ENCODE measurements at regions not wholly inside any gene's neighbourhood (a gene's known extent, or its start where the extent isn't known, plus 50 kb on each side); places are given as distances from the start of the nearest gene placed in this dataset.

DNA sequence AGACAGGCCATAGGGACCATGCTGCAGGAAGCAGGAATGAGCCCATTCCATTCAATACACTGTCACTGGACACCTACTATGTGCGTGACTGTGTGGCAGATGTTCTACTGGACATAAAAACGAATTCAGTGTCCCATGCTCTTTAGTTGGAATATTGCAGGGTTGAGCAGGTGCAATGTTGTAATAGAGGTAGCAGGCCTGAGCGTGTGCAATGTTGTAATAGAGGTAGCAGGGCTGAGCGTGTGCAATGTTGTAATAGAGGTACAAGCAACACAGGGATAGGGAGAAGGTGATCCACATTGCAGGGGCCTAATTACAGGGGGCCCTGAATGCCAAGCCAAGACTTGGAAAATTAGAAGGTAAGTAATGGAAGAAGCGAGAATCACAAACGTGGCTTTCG is 261.4 kb upstream of the HES1 start:
- DNase-seq (ENCODE audit: low spot score): no peak

DNA sequence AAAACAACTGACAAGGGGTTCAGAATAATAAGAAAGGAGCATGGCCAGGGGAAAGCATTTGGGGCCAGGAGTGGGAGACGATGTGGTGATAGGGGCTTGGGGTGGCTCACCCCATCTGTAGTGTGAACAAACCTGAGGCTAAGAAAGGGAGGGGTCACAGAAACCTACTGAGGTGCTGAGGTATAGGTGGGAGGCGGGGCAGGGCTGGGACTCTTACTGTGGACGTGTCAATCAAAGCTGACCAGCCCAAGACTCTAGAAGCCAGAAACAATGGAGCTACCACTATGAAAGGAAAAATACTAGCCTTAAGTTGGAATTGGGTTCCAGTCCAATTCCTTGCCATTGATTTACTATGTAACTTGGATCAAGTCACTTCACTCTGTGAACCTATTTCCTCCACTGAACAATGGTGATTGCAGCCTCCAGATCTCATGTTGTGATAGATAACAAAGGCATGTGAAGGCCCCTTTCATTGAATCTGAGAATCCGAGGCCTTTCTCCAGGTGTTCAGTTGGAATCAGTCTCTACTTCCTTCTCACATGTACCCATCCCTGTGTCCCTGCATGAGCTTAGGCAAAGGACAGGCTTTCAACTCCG is 260.9 kb upstream of the HES1 start:
- no peak for DNase-seq (ENCODE audit: low spot score)

DNA sequence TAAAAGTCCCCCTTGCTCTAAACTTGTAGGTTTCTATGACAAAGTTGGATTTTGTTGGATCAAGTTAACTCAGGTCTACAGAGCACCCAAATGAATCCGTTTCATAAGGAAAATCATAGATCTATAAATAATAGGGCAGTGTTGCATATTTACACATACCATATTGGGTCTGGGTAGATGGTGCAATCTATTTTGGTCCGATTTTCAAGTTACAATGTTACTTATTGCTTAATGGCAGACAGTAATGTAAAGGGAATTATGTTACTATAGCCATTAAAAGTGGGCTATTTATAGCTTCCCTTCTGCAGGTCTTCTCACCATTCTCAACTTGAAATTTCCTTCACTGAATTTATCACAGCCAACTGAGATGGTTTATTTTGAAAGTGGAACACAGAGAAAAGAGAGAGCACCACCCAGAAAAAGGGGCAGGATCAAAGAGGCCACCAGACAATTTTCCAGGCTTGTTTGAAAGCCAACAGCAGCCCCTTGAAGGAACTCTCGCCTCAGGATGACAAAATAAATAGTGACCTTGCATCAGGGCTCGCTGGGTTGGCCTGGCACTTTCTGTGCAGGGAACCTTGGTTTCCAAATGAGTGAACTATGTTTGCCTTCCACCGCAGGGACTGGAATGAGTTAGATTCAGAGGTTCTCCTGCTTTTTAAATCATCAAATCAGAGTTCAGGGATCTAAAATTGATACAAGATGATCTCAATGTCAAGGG is 260.2 kb upstream of the HES1 start:
- no peak for DNase-seq (ENCODE audit: low spot score)

DNA sequence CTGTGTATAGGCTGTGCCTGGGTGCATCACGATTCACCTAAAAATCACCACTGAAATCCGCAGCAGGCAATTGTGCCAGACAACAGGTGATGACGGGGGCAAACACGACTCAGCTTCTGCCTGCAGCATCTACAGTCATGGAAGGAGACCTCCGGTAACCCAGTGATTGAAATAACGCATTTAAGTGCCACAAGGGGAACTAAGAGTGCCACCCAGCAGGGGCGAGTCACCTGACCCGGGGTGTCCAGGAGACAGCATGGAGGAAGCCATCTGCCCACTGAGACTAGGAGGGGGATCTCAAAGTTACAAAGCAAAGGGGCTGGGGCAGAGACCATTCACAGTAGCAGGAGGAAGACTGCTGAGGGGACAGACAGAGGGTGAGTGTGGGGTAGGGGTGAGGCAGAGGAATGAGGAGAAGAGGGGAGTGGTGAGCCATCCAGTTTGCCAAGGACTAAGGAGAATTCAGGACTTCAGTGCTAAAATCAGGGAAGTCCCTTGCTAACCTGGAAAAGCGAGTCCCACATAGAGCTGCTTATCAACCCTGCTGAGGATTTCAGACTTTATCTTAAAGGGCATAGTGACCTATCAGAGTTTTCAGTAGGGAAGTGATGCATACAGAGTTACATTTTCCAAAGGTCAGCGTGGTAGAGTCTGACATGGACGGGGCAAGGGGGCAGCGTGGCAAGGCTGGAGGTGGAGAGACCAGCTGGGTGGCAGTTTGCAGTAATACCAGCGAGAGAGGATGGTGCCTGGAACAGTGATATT is 256.7 kb upstream of the HES1 start:
- DNase-seq (ENCODE audit: low spot score): no peak

DNA sequence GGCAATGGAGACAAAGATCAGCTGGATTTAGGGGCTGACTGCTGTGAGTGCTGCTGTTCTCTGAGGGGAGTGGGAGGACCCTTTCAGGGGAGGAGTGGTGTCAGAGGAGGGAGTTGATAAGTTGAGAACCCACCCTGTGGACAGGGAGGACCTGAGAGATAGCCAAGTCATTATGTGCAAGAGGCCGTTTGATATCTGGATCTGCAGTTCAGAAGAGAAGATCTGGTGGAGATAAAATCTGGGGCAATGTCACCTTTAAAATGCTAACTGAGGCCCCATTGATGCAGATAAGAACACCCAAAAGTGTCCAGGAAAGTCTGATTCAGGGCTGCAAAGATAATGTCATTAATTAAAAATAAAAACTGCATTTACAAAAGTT is 256.1 kb upstream of the HES1 start:
- no peak for DNase-seq (ENCODE audit: low spot score)

DNA sequence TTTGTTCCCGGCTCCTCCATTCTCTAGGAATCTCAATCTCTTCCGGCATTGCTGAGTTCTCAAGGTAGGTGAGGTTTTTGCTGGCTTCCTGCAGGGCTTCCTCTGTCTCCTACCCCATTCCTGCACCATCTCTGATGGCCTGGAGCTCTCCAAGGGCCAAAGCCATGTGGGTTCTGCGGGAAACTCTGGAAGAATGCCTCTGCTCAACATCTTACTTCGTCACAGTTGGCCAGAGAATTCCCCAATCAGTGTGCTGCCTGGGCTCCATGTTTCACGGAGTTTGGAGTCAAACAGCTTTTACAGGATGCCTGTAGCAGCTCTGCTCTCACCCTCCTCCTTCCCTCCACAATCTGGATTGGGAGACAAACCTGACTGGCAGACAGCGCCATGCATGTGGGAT is 253.9 kb upstream of the HES1 start:
- no peak for DNase-seq (ENCODE audit: low spot score)

DNA sequence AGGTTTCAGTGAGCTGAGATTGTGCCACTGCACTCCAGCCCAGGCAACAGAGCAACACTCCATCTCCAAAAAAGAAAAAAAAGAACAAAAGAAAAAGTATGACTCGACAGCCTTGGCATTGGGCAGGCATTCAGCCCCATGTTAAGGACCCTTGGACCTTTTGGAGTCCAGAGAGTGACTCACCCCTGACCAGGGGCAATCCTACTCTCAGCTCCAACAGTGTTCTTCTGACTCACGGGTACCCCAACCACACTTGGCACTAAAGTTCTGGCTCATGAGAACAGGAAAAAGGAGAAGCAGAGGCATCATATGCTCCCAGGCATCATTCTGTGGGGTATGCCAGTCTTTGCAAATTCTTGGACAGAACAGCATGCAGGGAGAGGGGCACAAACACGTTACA is 252.4 kb upstream of the HES1 start:
- no peak for DNase-seq (ENCODE audit: low spot score)

DNA sequence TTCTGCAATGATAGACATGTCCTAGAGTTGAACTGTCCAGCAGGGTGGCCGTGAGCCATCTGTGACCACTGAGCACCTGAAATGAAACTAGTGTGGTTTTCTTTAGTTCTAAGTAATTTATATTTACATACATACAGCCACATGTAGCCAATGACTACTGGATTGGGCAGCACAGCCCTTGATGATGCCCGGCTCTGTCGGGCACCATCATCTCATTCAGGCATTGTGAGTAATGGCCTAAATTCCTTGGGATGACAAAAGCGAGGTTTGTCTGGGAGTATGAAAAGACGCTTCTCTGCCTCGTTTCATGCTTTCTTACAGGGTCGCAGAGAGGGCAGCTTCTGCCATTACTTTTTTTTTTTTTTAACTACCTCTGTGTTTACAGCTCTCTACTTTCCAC is 251.9 kb upstream of the HES1 start:
- no peak for DNase-seq (ENCODE audit: low spot score)

DNA sequence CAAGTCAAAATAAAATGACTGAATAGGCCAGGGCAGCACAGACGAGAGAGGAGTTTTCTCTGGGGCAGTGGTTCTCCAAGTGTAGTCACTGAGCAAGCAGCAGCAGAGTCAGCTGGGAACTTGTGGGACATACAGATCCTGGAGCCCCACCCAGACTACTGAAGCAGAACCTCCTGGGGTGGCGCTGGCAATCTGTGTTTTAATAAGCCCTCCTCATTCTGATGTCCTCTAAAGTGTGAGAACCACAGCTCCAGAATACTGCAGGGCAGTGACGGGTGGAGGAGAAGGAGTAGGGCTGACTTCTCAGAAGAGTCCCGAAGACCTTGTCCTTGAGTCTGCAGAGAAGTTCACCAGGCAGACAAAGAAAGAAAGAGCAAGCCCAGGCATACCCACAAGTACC is 251.3 kb upstream of the HES1 start:
- no peak for DNase-seq (ENCODE audit: low spot score)

DNA sequence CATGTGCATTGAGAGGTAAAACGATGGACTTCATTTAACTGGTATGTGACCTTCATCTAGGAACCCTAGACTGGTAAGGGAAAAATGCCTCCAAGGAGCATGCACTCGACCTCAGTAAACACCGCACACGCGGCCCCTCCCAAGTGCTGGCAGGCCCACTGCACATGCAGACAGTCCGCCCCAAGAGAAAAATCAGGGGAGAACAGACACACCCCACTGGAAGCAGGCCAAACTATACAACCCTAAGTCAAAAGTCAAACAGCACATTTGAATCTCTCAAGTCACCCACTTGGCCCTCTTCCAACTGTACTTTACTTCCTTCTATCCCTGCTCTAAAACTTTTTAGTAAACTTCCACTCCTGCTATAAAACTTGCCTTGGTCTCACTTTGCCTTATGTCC is 250.1 kb upstream of the HES1 start:
- DNase-seq (ENCODE audit: low spot score): no peak

DNA sequence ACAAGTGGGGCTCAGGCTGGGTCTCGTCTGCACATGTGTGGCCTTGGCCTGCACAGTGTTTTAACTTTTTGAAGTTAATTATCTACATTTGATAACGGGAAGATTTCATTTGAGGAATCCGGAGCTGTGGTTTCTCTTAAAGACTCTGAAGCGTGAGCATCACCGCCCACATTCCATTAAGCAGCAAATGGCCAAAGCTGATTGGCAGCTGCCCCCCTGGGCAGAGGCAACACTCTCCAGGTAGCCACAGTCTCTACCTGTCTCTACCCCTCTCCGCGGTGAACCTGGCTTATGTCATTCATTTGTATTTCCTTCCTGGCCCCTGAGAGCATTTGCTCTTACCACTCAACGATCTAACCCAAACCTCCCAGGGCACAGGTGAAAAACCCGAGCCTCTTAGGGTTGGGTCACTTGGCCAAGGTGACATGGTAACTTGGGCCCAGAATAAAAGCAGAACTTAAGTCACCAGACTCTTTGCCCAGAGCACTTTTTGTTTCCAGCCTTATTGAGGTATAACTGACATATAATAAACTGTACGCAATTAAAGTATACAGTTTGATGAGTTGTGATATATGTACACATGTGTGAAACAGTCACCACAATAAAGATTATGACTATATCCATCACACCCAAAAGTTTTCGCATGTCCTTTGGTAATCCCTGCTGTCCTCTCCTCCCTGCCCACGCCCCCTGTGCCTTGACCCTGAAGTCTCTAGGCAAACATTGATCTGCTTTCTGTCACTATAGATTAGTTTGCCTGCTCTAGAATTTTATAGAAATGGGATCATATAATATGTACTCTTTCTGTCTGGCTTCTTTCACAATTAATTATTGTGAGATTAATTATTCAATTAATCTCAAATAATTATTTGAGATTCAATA is 245.7 kb upstream of the HES1 start:
- DNase-seq (ENCODE audit: low spot score): no peak

DNA sequence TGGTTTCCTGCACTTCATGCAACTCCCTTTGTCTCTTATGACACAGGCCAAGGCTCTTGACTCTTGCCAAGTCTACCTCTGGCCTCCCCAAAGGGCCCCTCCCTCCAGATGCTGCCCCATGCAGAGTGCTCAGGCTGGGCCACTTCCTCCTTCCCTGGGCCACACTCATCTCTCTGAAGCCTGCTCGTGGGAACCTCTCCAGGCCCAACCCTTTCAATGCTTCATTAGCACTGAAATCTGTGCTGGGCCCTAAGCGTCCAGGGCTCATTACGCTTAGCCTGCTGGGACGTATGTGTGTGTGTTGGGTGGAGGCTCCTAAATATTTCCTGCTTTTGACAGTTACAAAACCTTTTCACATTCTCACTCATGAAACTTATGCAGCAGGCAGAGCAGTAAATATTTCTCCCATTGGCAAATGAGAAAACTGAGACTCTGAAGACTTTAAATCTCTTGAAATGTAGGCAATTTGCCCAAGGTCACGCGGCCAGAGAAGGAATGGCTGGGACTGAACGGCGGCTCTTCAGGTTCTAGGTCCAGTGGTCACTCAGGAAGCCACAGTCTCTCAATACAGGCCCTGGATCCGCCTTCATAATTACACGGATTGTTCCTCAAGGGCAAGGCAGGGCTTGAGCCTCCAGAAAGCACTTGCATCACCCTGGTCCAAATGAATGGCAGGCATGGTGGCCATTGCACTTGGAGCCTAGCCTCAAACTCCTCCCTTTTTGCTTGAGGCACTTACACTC is 241.7 kb upstream of the HES1 start:
- no peak for DNase-seq (ENCODE audit: low spot score)

DNA sequence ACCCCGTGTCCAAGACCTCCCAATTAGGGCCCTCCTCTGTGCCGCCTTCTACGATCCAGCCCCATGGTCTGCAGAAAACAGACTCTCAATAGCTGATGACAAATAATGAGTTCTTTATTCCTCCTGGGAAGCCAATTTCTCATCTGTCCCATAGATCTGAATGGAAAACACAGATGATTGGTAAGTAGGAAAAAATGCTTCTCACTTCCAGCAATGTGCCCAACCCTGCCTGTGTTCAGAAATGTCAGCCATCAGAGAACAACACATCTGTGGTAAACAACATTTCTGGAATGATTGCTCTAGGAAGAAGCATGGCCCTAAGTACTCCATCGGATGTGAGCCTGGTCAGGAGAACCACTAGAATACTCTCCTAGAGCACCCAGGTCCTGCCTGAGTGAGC is 240.5 kb upstream of the HES1 start:
- DNase-seq (ENCODE audit: low spot score): no peak

DNA sequence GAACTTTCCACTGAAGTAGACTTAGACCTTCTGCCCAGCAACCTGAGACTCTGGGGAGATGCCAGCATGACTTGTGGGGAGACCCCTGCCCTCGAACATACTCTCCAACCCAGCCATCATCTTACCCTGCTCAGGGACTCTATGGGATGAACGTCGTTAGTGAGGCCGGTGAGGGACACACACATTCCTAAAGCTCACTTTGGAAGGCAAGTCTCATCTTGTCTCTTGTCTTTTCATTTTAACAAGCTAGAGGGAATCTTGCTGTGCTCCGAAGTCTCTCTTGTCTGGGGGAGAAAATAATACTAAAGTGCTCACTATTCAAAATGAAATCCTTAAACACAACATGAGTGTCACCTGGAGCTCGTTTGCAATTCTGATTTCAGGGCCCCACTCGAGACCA is 239.5 kb upstream of the HES1 start:
- DNase-seq (ENCODE audit: low spot score): no peak

DNA sequence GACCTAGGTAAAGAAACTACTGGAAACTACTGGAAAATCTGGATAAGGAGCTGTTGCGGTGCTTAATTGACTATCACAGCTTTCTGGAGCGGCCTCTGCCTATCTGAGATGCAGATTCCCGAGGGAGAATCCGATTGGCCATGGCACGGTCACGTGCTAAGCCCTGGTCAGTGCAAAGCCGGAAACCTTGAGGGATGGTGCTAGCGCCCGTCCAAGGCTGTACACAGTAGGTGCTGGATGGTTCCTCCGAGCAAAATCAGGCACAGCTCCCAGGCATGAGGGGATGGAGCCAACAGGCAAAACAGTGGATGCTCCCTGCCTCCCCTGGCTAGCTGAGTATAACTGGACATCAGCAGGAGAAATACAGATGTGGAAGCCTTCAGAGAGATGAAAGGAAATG is 238.7 kb upstream of the HES1 start:
- DNase-seq (ENCODE audit: low spot score): no peak

DNA sequence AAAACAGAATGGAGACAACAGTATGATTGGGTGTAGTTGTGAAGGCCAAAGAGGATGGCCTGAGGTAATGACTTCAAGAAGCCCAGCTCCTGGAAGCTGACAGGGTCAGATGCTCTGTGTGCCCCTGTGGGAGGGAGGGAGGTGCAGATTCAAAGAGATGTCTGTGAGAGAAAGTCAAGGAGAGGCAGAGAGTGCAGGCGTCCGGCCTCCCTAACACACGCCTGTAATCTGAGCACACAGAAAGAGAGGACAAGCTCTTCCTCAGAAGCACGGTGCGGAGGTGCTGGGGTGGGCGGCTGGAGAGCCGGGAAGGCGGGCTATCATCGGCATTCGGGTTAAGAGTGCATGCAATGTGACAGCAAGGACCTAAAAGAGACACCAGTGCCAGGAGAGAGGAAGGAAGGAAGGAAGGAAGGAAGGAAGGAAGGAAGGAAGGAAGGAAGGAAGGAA is 238.2 kb upstream of the HES1 start:
- DNase-seq (ENCODE audit: low spot score): no peak

DNA sequence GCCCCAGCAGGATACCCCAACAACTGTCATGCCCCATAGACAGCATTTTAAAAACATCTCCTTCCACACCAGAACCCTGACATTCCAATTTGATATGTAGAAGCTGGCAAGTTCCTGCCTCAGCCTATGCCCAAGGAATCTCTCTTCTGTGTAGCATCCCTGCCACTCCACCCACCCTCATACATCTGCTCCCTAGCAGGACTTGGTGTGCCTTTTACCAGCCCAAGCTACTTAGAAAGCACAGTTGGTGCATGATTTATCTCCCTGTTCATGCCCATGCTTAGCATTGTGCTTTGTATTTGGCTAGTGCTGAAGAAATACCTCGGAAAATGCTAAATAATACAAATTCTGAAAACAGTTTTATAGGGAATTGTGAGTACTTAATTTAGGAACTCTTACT is 236.9 kb upstream of the HES1 start:
- DNase-seq (ENCODE audit: low spot score): no peak

DNA sequence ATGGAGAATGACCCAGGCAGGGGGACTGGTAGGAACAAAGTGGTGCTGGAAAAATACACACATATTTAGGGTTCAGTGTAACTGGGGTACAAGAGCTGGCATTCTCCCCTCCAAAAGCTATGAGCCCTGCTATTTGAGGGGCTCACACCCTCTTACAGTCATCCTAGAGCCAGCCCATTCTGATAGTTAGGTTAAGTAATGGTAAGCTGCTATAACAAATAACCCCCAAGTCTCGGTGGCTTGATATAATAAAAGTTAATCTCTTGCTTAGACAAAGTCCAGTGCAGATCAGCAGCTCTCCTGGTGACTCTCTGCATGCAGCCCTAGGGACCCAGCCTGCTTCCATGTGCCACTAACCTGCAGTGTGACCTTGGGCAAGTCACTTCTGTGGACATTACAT is 234.9 kb upstream of the HES1 start:
- DNase-seq (ENCODE audit: low spot score): no peak

DNA sequence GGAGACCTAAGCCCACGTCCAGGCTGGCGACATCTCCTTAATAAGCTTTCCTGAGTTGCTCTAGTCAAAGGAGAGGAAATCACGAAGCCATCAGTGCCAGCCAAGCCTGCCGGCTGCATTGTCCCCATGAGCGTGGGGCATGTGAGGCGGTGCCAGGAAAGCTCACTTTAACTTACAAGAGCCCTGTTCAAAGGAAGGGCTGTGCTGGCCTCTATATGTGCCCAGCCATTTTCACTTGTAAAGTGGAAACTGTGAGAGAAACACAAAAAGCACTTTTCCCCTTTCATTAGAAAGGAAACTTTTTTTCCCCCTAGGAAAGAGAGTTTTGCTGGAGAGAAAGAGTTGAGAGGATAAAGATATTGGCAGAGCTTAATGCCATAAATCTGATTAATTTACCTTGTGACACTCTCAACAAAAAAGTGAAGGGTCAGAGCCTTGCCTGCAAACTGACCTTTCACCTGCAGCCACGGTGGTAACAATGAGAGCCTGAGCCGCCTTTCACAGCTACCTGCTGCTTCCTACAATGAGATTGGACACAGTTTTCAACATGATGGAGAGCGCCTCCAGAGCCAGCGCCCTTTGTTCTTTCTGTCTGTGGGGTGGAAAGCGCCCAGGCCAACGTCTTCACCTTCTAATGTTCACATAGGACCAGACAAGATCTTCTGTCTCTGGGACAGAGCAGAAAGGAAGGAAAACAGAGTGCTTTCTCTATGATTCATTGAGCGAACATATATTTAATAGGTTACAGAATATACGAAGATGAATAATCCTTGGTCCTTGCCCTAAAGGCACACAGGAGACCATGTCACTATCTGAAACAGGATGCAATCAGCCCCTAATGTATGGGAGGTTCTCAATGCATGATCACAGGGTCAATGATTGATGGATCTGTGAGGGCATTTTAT is 233.1 kb upstream of the HES1 start:
- DNase-seq (ENCODE audit: low spot score): no peak

DNA sequence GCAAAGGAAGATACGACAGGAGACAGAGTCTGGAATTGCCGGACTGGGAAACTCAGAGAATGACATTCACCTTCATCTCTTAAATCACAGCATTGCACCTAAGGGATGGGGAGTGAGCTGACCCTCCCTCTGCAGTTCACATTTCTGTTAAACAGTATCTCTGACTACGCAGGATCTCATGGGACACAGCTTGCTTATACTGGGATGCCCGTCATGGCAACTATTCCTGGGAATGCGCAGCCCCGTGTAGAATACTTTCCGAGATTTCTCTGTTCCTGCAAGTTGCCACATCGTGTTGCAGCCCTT is 232.5 kb upstream of the HES1 start:
- DNase-seq (ENCODE audit: low spot score): no peak

DNA sequence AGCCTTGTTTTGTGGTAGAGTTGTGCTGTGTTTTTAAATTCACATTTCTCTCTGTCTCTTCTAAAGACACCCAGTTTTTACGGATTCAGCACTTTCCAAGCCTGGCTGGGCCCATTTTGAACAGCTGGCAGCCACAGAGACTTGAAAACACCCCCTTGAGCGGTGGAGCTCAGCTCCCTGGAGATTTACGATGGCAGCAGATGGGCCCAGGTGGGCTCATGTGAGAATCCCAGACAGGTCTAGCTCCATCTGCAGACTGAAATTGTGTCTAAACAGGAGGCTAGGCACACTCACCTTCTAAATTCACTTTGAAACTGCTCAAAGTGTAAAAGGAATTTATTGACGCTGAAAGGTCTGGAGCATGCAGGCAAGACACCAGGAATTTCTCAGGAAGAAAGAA is 232.0 kb upstream of the HES1 start:
- DNase-seq (ENCODE audit: low spot score): no peak
